ENCODE measurements at regions not wholly inside any gene's neighbourhood (a gene's known extent, or its start where the extent isn't known, plus 50 kb on each side); places are given as distances from the start of the nearest gene placed in this dataset.

DNA sequence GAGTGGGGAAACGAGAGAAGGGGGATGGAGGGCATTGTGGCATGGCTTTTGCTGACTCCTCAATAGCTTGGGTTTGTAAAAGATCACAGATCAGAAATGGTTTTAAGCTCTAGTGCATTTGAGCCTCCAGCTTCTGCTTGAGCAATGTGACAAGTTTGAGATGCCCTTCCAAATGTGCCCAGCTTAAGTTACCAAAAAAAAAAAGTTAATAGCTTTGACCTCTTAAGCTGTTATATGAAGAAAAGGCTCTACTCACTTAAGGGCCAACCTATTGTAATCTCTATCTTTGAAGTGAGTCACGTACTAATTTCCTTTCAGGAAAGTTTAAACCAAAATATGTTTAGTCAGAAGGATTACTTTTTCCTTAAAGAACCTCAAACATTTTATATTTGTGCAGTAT, 428.8 kb upstream of the ACTBL2 start:
- TF ChIP-seq, protein P1, sequence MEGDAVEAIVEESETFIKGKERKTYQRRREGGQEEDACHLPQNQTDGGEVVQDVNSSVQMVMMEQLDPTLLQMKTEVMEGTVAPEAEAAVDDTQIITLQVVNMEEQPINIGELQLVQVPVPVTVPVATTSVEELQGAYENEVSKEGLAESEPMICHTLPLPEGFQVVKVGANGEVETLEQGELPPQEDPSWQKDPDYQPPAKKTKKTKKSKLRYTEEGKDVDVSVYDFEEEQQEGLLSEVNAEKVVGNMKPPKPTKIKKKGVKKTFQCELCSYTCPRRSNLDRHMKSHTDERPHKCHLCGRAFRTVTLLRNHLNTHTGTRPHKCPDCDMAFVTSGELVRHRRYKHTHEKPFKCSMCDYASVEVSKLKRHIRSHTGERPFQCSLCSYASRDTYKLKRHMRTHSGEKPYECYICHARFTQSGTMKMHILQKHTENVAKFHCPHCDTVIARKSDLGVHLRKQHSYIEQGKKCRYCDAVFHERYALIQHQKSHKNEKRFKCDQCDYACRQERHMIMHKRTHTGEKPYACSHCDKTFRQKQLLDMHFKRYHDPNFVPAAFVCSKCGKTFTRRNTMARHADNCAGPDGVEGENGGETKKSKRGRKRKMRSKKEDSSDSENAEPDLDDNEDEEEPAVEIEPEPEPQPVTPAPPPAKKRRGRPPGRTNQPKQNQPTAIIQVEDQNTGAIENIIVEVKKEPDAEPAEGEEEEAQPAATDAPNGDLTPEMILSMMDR (IDR thresholded peaks at IDR 0.05): no peak
- no peak for TF ChIP-seq EZH2 (IDR thresholded peaks at IDR 0.05; ENCODE audit: borderline replicate concordance, insufficient read depth, low read depth, low read length, poor library complexity, severe bottlenecking)
